IMR-90 (cell line): ENCODE measurements at regions not wholly inside any gene's neighbourhood (a gene's known extent, or its start where the extent isn't known, plus 50 kb on each side); places are given as distances from the start of the nearest gene placed in this dataset.
A peak's percentile ranks its signal among the peaks of the same experiment; 100 is the strongest.

Experiments used
- ATAC-seq: fragments of 200-7000 bp; cut with Tn5 transposase; 2 replicates; pipeline ENCODE4 v1.9.1; 2020; ENCODE audit warnings: low read depth, mild to moderate bottlenecking, moderate library complexity
- BruUV-seq: library from RNA; stranded (reverse); fragments of 400-500 nt; replicated peaks from 2 replicates; lab custom pipeline; 2021; lab: Mats Ljungman, UMichigan
- CTCF ChIA-PET: fragments of 300-600 bp; formaldehyde crosslinking; extraction: SDS; loops from one replicate; lab custom pipeline; 2021; ENCODE audit warnings: antibody characterized with exemption; lab: Yijun Ruan, JAX
- POLR2A ChIA-PET: fragments of 300-600 bp; sonication (Branson Sonifier 250); formaldehyde crosslinking; loops from one replicate; lab custom pipeline; 2022; ENCODE audit warnings: antibody characterized with exemption; ENCODE audit not compliant: unreplicated experiment; lab: Charles Lee
- DNase-seq: peaks from one replicate; pipeline ENCODE4 v3.0.0; 2013
- H2AFZ ChIP-seq: replicated peaks from 2 replicates; pipeline ENCODE3; 2013; ENCODE audit warnings: low read length, mild to moderate bottlenecking; ENCODE audit not compliant: poor library complexity
- H2AK5ac ChIP-seq: 2 replicates; pipeline ENCODE4 v1.6.1; 2013; ENCODE audit warnings: low read depth, low read length, inconsistent platforms
- H2AK9ac ChIP-seq: replicated peaks from 2 replicates; pipeline ENCODE3; 2013; ENCODE audit warnings: mild to moderate bottlenecking, low read depth, low read length, moderate library complexity; ENCODE audit not compliant: poor library complexity
- H2BK120ac ChIP-seq: 2 replicates; pipeline ENCODE4 v1.6.1; 2013; ENCODE audit warnings: low read depth, low read length, inconsistent platforms
- H2BK15ac ChIP-seq: 3 replicates; pipeline ENCODE4 v1.6.1; 2013; ENCODE audit warnings: low read depth, low read length, inconsistent platforms
- H2BK20ac ChIP-seq: 2 replicates; pipeline ENCODE4 v1.6.1; 2013; ENCODE audit warnings: low read depth, mild to moderate bottlenecking, inconsistent platforms, low read length, moderate library complexity
- H2BK5ac ChIP-seq: 2 replicates; pipeline ENCODE4 v1.6.1; 2013; ENCODE audit warnings: mild to moderate bottlenecking, low read depth, low read length, inconsistent platforms; ENCODE audit not compliant: poor library complexity, severe bottlenecking
- H3K14ac ChIP-seq: replicated peaks from 2 replicates; pipeline ENCODE4 v1.6.1; 2013; ENCODE audit warnings: low read depth, low read length, inconsistent platforms
- H3K18ac ChIP-seq: 2 replicates; pipeline ENCODE4 v1.6.1; 2013; ENCODE audit warnings: low read depth, low read length, control low read depth
- H3K23ac ChIP-seq: 2 replicates; pipeline ENCODE4 v1.6.1; 2013; ENCODE audit warnings: low read depth, low read length, inconsistent platforms
- H3K27ac ChIP-seq: 2 replicates; pipeline ENCODE4 v1.5.1; 2013; ENCODE audit warnings: mild to moderate bottlenecking, control low read depth, low read length; ENCODE audit not compliant: insufficient read depth
- H3K27me3 ChIP-seq: 2 replicates; pipeline ENCODE4 v1.6.1; 2013; ENCODE audit warnings: low read length; ENCODE audit not compliant: control insufficient read depth, insufficient read depth
- H3K36me3 ChIP-seq: 2 replicates; pipeline ENCODE4 v1.6.1; 2013; ENCODE audit warnings: low read length, mixed read lengths; ENCODE audit not compliant: control insufficient read depth, insufficient read depth
- H3K4ac ChIP-seq: 2 replicates; pipeline ENCODE4 v1.6.1; 2013; ENCODE audit warnings: low read depth, low read length, inconsistent platforms
- H3K4me1 ChIP-seq: 2 replicates; pipeline ENCODE4 v1.6.1; 2013; ENCODE audit warnings: low read length, mixed read lengths; ENCODE audit not compliant: control insufficient read depth, insufficient read depth
- H3K4me2 ChIP-seq: 2 replicates; pipeline ENCODE4 v1.6.1; 2013; ENCODE audit warnings: low read depth, mild to moderate bottlenecking, control low read depth, low read length, moderate library complexity
- H3K4me3 ChIP-seq: 2 replicates; pipeline ENCODE4 v1.5.1; 2013; ENCODE audit warnings: low read depth, mild to moderate bottlenecking, control low read depth, low read length, moderate library complexity; ENCODE audit not compliant: insufficient read depth
- H3K56ac ChIP-seq: 2 replicates; pipeline ENCODE4 v1.6.1; 2013; ENCODE audit warnings: low read length, inconsistent platforms; ENCODE audit not compliant: insufficient read depth; ENCODE audit errors: extremely low read depth
- H3K79me1 ChIP-seq, 2 experiments: 2 replicates each; pipeline ENCODE4 v1.6.1; 2013; ENCODE audit warnings: low read length in 2 of 2, inconsistent platforms in 1 of 2, low read depth in 1 of 2
- H3K9ac ChIP-seq: 2 replicates; pipeline ENCODE4 v1.6.1; 2013; ENCODE audit warnings: low read depth, low read length, control low read depth
- H3K9me1 ChIP-seq: 2 replicates; pipeline ENCODE4 v1.6.1; 2013; ENCODE audit warnings: low read length, inconsistent platforms; ENCODE audit not compliant: insufficient read depth
- H3K9me3 ChIP-seq: 2 replicates; pipeline ENCODE4 v1.6.1; 2013; ENCODE audit warnings: low read length; ENCODE audit not compliant: control insufficient read depth, insufficient read depth
- H4K20me1 ChIP-seq: 2 replicates; pipeline ENCODE4 v1.6.1; 2013; ENCODE audit warnings: low read length, inconsistent platforms; ENCODE audit not compliant: insufficient read depth
- H4K5ac ChIP-seq: 2 replicates; pipeline ENCODE4 v1.6.1; 2013; ENCODE audit warnings: mild to moderate bottlenecking, low read depth, low read length, control low read depth
- H4K8ac ChIP-seq, 2 experiments: 2 replicates each; pipeline ENCODE4 v1.6.1; 2013; ENCODE audit warnings: low read depth in 2 of 2, low read length in 2 of 2, control low read depth in 1 of 2, inconsistent platforms in 1 of 2
- H4K91ac ChIP-seq: 2 replicates; pipeline ENCODE4 v1.6.1; 2013; ENCODE audit warnings: low read depth, low read length, inconsistent platforms; ENCODE audit not compliant: insufficient read depth
- CEBPB ChIP-seq: IDR thresholded peaks from 2 replicates; pipeline ENCODE4 v1.6.1; 2012; ENCODE audit warnings: low read depth, low read length, improper control_type of control experiment
- MAZ ChIP-seq: IDR thresholded peaks from 2 replicates; pipeline ENCODE4 v1.6.1; 2012; ENCODE audit warnings: low read depth, mild to moderate bottlenecking, low read length, improper control_type of control experiment, moderate library complexity, borderline replicate concordance
- RAD21 ChIP-seq: IDR thresholded peaks from 2 replicates; pipeline ENCODE4 v1.6.1; 2012; ENCODE audit warnings: low read length, improper control_type of control experiment
- WGBS, 2 experiments: methylation state at CpG; one replicate each; pipeline versions ENCODE4 v1.1.5 to v1.1.7; 2013; ENCODE audit warnings: missing lambda C conversion rate in 2 of 2; ENCODE audit not compliant: insufficient read length in 1 of 2; ENCODE audit errors: extremely low coverage in 2 of 2; 5-methylcytosine and 5-hydroxymethylcytosine counted together
- dilution Hi-C: fragments of 300-500 bp; cut with HindIII; formaldehyde crosslinking; loops from one replicate; pipeline ENCODE4 v1.14.3; 2018; ENCODE audit warnings: low sequenced_read_pairs; ENCODE audit not compliant: unreplicated experiment
- in situ Hi-C: fragments of 300-500 bp; cut with MboI; formaldehyde crosslinking; loops from 3 replicates; pipeline ENCODE4 v1.14.3; 2019; ENCODE audit warnings: low sequenced_read_pairs, inconsistent platforms, mixed read lengths
- intact Hi-C: fragments of 100-400 bp; cut with micrococcal nuclease; formaldehyde crosslinking; loops from 2 replicates; pipeline ENCODE4 v1.10.0; 2022

- no peak overlapping the region for H3K4me2 ChIP-seq
- peaks cover 5% of the 10 kb centered on the region; the same call in 1 of the 2 replicates for H3K4me1 ChIP-seq
- H3K9ac ChIP-seq = no peak overlapping the region
- no peaks in the 10 kb centered on the region for H4K20me1 ChIP-seq
- H2BK20ac ChIP-seq = 0 out of 2 replicates have a peak overlapping the region, but pooled peaks have one; percentile 1
- no peak for DNase-seq
- BruUV-seq = no TSS peak
- H3K27me3 ChIP-seq = no peaks in the 10 kb centered on the region
- no peak overlapping the region for H3K4me3 ChIP-seq
- no peak overlapping the region for H2AK5ac ChIP-seq
- no peak for ATAC-seq
- no peak overlapping the region for H2BK120ac ChIP-seq
- H3K18ac ChIP-seq = peak overlapping the region; percentile 44; the same call in 1 of the 2 replicates
- intact Hi-C loops (no loop called here), in situ Hi-C loops (no loop called here), dilution Hi-C loops (no loop called here)
- no peak overlapping the region for H3K56ac ChIP-seq
- no peaks in the 10 kb centered on the region for H3K79me1 ChIP-seq
- no peaks in the 10 kb centered on the region for H3K36me3 ChIP-seq
- no peak overlapping the region for H3K14ac ChIP-seq
- H2BK5ac ChIP-seq = no peak overlapping the region
- peak overlapping the region in 1 of 2 experiments; percentile 14; a peak in 1 of 4 replicates for H4K8ac ChIP-seq
- TF ChIP-seq MAZ (no peak), RAD21 (no peak), CEBPB (no peak)
- no peak overlapping the region for H2AK9ac ChIP-seq
- H2AFZ ChIP-seq = no peak overlapping the region
- no peak overlapping the region for H3K27ac ChIP-seq
- no peak overlapping the region for H3K23ac ChIP-seq
- POLR2A ChIA-PET = no interaction called here
- no peak overlapping the region for H4K91ac ChIP-seq
- no peak overlapping the region for H3K4ac ChIP-seq
- CTCF ChIA-PET = no interaction called here
- WGBS, 2 experiments = no CpG with 5 or more reads among the region's 2 CpGs
- H4K5ac ChIP-seq = no peak overlapping the region
- H2BK15ac ChIP-seq = no peak overlapping the region
- no peaks in the 10 kb centered on the region for H3K9me1 ChIP-seq
- H3K9me3 ChIP-seq = no peaks in the 10 kb centered on the region
These were observed 253.5 kb downstream of the GJA1 start for GRCh38 chr6:121688974-121689373.
